VCaP (cell line): ENCODE measurements at regions not wholly inside any gene's neighbourhood (a gene's known extent, or its start where the extent isn't known, plus 50 kb on each side); places are given as distances from the start of the nearest gene placed in this dataset.

Experiments used
- H3K27ac ChIP-seq: fragments of 450-650 bp; 2 replicates; pipeline ENCODE4 v1.5.1; 2017
- TF ChIP-seq, protein P1 (sequence below): fragments of 450-650 bp; conservative IDR thresholded peaks from 2 replicates; pipeline ENCODE4 v1.5.1; 2017; ENCODE audit warnings: mild to moderate bottlenecking, moderate library complexity

DNA sequence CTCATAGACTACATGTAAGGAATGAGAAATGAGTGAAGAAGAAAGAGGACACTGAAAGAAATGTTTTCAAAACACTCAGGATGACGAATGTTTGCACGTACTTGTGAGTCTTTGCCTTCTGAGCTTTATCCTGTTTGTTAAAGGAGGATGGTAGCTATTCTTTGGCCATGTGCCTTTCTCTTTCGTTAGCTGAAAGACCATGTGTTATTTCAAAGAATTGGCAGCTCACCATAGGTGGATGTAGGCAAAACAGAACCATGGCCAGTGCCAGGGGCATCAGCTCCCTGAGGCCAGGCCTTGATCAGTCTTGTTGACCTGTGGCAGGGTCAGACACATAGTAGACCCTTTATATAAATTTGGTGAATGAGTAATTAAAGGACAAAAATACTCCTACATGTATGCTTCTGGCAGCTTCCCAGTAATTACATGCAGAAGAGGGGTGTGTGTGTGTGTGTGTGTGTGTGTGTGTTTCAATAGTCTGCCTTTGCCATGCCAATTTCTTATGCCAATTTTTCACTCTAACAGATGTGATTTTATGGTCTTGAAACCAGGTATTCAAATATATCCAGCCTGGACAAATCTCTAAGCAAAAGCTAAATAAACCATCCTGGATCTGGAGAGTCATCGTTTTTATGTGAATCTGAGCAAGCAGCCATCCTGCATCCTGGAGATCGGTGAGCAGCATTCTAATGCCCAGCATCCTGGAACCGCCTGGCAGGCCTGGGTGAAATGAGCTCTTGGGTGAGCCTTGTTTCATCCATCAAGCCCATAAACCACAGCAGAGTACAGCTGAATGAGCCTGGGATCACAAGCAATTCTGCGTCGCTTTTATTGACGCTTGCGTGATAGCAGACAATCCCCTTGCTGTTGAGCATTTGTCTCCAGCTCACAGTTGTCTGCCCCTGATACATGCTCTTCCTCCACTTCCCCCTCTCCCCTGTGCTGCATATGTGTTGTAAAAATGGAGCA is 475.4 kb downstream of the MED10 start:
- no peak overlapping the region for H3K27ac ChIP-seq
- TF ChIP-seq, protein P1, sequence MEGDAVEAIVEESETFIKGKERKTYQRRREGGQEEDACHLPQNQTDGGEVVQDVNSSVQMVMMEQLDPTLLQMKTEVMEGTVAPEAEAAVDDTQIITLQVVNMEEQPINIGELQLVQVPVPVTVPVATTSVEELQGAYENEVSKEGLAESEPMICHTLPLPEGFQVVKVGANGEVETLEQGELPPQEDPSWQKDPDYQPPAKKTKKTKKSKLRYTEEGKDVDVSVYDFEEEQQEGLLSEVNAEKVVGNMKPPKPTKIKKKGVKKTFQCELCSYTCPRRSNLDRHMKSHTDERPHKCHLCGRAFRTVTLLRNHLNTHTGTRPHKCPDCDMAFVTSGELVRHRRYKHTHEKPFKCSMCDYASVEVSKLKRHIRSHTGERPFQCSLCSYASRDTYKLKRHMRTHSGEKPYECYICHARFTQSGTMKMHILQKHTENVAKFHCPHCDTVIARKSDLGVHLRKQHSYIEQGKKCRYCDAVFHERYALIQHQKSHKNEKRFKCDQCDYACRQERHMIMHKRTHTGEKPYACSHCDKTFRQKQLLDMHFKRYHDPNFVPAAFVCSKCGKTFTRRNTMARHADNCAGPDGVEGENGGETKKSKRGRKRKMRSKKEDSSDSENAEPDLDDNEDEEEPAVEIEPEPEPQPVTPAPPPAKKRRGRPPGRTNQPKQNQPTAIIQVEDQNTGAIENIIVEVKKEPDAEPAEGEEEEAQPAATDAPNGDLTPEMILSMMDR: no peak

DNA sequence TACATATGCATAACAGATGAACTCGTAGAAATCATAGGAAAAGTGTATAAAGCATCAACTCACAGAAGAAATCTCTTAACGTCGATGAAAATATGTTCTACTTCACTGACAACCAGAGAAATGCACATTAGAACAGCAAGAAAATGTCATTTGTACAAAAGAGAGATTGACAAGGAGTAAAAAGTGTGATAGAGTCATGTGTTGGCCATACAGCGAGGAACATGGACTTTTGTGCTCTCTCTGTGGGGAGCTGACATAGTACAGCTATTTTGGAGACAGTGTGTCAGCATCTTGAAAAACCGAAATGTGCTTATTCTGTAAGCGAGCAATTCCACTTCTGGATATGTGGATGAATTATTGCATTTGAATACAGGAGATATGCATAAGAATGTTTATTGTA is 477.9 kb downstream of the ICE1 start:
- H3K27ac ChIP-seq: no peak overlapping the region
- TF ChIP-seq, protein P1: no peak

DNA sequence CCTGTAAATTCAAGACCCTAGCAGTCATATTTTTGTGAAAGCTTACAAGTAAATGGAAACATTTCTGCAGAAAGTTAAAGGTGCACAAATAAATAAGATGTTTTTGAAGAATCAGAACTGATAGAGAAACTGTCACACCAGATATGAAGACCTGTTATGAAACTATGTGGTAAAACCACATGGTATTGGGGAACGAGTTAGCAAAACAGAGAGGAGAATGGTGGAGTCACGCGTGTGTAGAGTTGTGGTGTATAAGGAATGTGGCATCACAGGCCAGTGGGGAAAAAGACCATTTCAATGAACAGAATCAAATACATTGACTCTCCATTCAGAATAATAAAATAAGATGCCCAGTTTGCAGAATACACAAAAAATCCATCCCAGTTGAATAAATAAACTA is 477.2 kb downstream of the ICE1 start:
- no peak overlapping the region for H3K27ac ChIP-seq
- TF ChIP-seq, protein P1: no peak

DNA sequence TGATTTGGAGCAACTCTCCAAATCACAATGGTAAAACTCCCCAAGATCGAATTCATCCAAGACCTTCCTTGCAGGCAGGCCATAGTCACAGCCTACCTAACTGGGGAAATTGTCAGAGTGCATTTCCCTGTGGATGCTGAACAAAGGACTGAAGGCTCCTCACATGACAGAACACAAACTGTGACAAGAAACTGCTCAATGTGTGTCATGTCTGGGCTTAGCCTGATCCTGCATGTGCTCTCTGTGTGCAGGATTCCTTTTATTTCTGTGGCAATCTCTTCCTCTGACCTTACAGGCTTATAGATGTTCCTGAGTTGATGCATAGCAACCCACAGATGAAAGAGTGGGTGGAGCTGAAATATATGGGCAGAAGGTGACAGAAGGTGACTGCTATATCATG is 465.8 kb downstream of the ICE1 start:
- TF ChIP-seq, protein P1: no peak
- no peak overlapping the region for H3K27ac ChIP-seq

DNA sequence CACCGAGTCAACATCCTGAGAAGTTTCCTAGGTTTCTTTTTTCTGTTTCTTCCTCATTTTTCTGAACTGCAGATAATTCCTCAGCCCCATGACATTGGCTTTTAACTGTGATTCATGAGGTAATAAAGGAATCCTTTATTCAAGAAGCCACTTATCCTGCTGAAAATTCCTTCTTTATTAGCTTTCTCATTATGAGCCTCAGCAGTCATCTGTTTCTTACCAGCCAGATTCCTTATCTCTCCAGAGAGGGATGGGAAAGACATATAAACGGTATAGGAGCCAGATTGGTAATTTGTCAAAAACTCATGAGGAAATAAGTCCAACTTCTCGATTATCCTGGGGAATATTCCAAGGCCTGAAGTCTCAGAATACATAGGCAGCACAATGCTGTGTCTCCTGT is 465.4 kb downstream of the ICE1 start:
- H3K27ac ChIP-seq: no peak overlapping the region
- TF ChIP-seq, protein P1: no peak

DNA sequence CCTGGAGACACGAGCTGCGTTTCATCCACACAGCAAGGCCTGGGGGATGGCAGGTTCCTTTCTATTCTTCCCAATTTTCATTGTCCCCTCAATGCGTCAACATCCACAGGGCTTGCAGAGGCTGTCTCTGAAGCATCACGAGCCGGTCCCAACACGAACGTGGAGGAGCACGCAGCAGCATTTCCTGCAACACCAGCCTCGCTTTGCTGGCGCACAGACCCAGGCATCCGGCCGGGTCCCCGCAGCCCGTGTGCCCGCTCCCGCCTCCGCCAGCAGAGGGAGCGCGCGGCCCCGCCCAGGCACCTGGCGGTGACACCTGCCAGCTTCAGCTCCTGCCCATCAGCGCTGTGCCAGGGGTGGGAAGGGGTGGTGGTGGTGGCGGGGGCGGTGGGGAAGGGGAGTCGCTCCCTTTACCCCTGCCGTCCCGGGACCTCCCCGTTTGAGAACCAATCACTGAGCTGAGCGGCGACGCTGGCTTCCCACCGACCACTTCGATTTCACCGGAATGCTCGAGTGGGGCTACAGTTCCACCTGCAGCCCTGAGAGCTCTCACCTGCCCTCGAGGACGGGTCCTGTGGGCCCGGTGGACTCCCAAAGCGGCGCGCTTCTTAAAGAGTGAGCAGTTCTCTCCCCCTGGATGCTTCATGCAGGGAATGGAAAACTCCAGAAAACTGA is 464.5 kb downstream of the ICE1 start:
- TF ChIP-seq, protein P1: peak; percentile 99

DNA sequence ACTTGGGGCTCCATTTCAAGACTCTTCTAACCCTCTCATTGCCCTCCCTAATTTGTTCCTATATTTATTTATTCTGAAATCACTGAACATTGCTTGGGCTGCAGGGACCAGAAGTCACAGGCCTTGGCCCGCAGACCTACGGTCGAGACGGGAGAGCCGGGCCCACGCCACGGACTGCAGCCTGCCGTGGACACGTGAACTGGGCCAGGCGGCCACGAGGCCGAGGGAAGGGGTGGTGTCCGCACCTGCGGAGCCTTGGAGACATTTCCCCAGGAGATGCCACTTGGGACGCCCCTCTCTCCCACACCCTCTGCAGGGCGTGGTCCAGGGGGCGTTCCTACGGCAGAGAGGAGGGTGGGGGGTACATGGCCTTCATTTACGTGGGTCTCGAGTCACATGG is 463.9 kb downstream of the ICE1 start:
- TF ChIP-seq, protein P1: no peak
- no peak overlapping the region for H3K27ac ChIP-seq

More for the DNA sequence above, 464.5 kb downstream of the ICE1 start:
- no peak overlapping the region for H3K27ac ChIP-seq
